ENCODE measurements at regions not wholly inside any gene's neighbourhood (a gene's known extent, or its start where the extent isn't known, plus 50 kb on each side); places are given as distances from the start of the nearest gene placed in this dataset.

- CTCF ChIA-PET: no interaction called here
- SMC1A ChIA-PET (ENCODE audit: uncharacterized antibody, unreplicated experiment): interaction anchor here (1.6 kb wide), 1 partner anchor 507 kb away, joined by 4 read pairs; no protein-coding TSS in a partner anchor
- BruUV-seq (replicated peaks): no TSS peak
- TF ChIP-seq TARDBP (IDR thresholded peaks at IDR 0.05; ENCODE audit: borderline replicate concordance) (no peak), YBX1 (IDR thresholded peaks at IDR 0.05) (no peak), WRNIP1 (IDR thresholded peaks at IDR 0.05; ENCODE audit: borderline replicate concordance, low read depth, low read length) (no peak), MXI1 (IDR thresholded peaks at IDR 0.05; ENCODE audit: low read depth, low read length) (no peak), ZBED1 (IDR thresholded peaks at IDR 0.05; ENCODE audit: borderline replicate concordance) (no peak), HSF1 (IDR thresholded peaks at IDR 0.05; ENCODE audit: low read depth, low read length) (no peak), TCF7 (IDR thresholded peaks at IDR 0.05; ENCODE audit: borderline replicate concordance) (no peak), BHLHE40 (IDR thresholded peaks at IDR 0.05; ENCODE audit: borderline replicate concordance in 1 of 2, low read depth in 2 of 2, low read length in 1 of 2) (no peak), CHD1 (IDR thresholded peaks at IDR 0.05; ENCODE audit: low read depth, low read length) (no peak), NFYA (IDR thresholded peaks at IDR 0.05; ENCODE audit: borderline replicate concordance, low read depth, low read length) (no peak), TCF12 (IDR thresholded peaks at IDR 0.05; ENCODE audit: low read depth, low read length) (no peak), PRDM15 (CRISPR knock-in tag; IDR thresholded peaks at IDR 0.05) (no peak), HCFC1 (IDR thresholded peaks at IDR 0.05; ENCODE audit: low read length) (no peak), ATF3 (IDR thresholded peaks at IDR 0.05; ENCODE audit: borderline replicate concordance, extremely low read depth, low read depth, low read length) (no peak), ZBTB33 (IDR thresholded peaks at IDR 0.05) (no peak), BRCA1 (IDR thresholded peaks at IDR 0.05; ENCODE audit: low read depth, low read length) (no peak)
Observed at GRCh38 chr7:110587294-110587693, 503.6 kb upstream of the LRRN3 start.

More at GRCh38 chr7:110587294-110587693, 503.6 kb upstream of the LRRN3 start:
- no peak overlapping the region for H3K9ac ChIP-seq (ENCODE audit: control insufficient read depth, insufficient read depth, low read length)
- DNase-seq (ENCODE audit: low read depth, low spot score) (no peak), FAIRE-seq (no peak), ATAC-seq (no peak)
- H3K4me1 ChIP-seq (ENCODE audit: control insufficient read depth, insufficient read depth, low read length): no peaks in the 10 kb centered on the region
- ChIA-PET RAD21 (ENCODE audit: unreplicated experiment) (interaction anchor here (1.3 kb wide), 1 partner anchor 30 kb away, joined by 4 read pairs; no protein-coding TSS in a partner anchor), POLR2A (no interaction called here)
- H3K4me2 ChIP-seq (ENCODE audit: control insufficient read depth, insufficient read depth): no peak overlapping the region
- in situ Hi-C loops (cut with MboI): no loop called here
- no peaks in the 10 kb centered on the region for H3K36me3 ChIP-seq (ENCODE audit: control insufficient read depth in 2 of 2, insufficient read depth in 2 of 2, low read length in 1 of 2)
- no peaks in the 10 kb centered on the region for H3K79me2 ChIP-seq (ENCODE audit: control insufficient read depth, insufficient read depth, low read length)
- no peaks in the 10 kb centered on the region for H3K27me3 ChIP-seq (replicated peaks in 1 of 2; ENCODE audit: control insufficient read depth in 2 of 2, insufficient read depth in 2 of 2, low read length in 1 of 2)
- H3K9me3 ChIP-seq (replicated peaks; ENCODE audit: control insufficient read depth, insufficient read depth, low read length): no peaks in the 10 kb centered on the region
- H3K4me3 ChIP-seq: no peak overlapping the region
- no peak overlapping the region for H3K27ac ChIP-seq (ENCODE audit: control insufficient read depth, insufficient read depth)
- H4K20me1 ChIP-seq (ENCODE audit: control insufficient read depth, insufficient read depth): no peaks in the 10 kb centered on the region
- no peak overlapping the region for H2AFZ ChIP-seq (ENCODE audit: control insufficient read depth, low read depth, low read length)
- intact Hi-C loops (cut with micrococcal nuclease; ENCODE audit: unreplicated experiment): no loop called here
